K562 (cell line): ENCODE measurements at regions not wholly inside any gene's neighbourhood (a gene's known extent, or its start where the extent isn't known, plus 50 kb on each side); places are given as distances from the start of the nearest gene placed in this dataset.

Experiments used
- ATAC-seq: fragments of 200-7000 bp; cut with Tn5 transposase; 3 replicates; pipeline ENCODE4 v1.9.1; 2020; ENCODE audit warnings: moderate library complexity
- BruUV-seq: library from RNA; stranded (reverse); fragments of 400-500 nt; replicated peaks from 2 replicates; lab custom pipeline; 2021; lab: Mats Ljungman, UMichigan
- CTCF ChIA-PET: fragments of 300-600 bp; formaldehyde crosslinking; extraction: SDS; loops from one replicate; lab custom pipeline; 2021; ENCODE audit warnings: low intra/inter-chr PET ratio; lab: Yijun Ruan, JAX
- POLR2A ChIA-PET: fragments of 300-600, 350-650 bp; sonication (Branson Sonifier 250); formaldehyde crosslinking; extraction: SDS; loops from one replicate; lab custom pipeline; 2021; ENCODE audit warnings: antibody characterized with exemption, inconsistent platforms; lab: Yijun Ruan, JAX
- DNase-seq, 4 experiments: peaks; one replicate each; pipeline versions ENCODE4 v3.0.0 to v3.0.0-alpha.2; 2011 to 2018; ENCODE audit warnings: low spot score in 3 of 4, mixed read lengths in 3 of 4; ENCODE audit errors: extremely low read depth in 1 of 4
- FAIRE-seq: peaks from 2 replicates; lab custom pipeline; 2011; peaks lifted over from hg19 to GRCh38; lab: Jason Lieb, UNC
- H2AFZ ChIP-seq: 2 replicates; pipeline ENCODE4 v1.6.0; 2011; ENCODE audit warnings: low read depth, low read length, control low read depth, inconsistent platforms
- H3K27ac ChIP-seq: fragments of 200-600 bp; 3 replicates; pipeline ENCODE4 v1.8.0; 2011; ENCODE audit warnings: low read depth, mild to moderate bottlenecking, control low read depth, inconsistent platforms, low read length, moderate library complexity, mixed read lengths; ENCODE audit errors: extremely low read depth
- H3K27me3 ChIP-seq, 2 experiments: fragments of 300-600 bp in 1 of 2; 2 replicates in 1 of 2; 3 replicates in 1 of 2; pipeline versions ENCODE4 v1.6.0 to v1.8.0; 2011; ENCODE audit warnings: inconsistent platforms in 2 of 2, low read length in 2 of 2, mild to moderate bottlenecking in 1 of 2, mixed read lengths in 1 of 2, moderate library complexity in 1 of 2; ENCODE audit not compliant: control insufficient read depth in 2 of 2, insufficient read depth in 2 of 2
- H3K36me3 ChIP-seq: fragments of 300-600 bp; 3 replicates; pipeline ENCODE4 v1.8.0; 2011; ENCODE audit warnings: mild to moderate bottlenecking, low read length, inconsistent platforms; ENCODE audit not compliant: control insufficient read depth, insufficient read depth
- H3K4me1 ChIP-seq, 2 experiments: fragments of 200-600 bp in 1 of 2; replicated peaks in 1 of 2; 2 replicates in 1 of 2; 3 replicates in 1 of 2; pipeline versions ENCODE4 v1.5.1 to v1.8.0; 2011; ENCODE audit warnings: inconsistent platforms in 2 of 2, low read length in 2 of 2, mild to moderate bottlenecking in 1 of 2, mixed read lengths in 1 of 2, moderate library complexity in 1 of 2; ENCODE audit not compliant: control insufficient read depth in 2 of 2, insufficient read depth in 2 of 2
- H3K4me2 ChIP-seq: 2 replicates; pipeline ENCODE4 v1.6.1; 2011; ENCODE audit warnings: low read length, control low read depth, inconsistent platforms, mixed read lengths; ENCODE audit not compliant: insufficient read depth
- H3K4me3 ChIP-seq: fragments of 200-600 bp; sonication (generic), shearing (Covaris generic); 2 replicates; pipeline ENCODE4 v1.5.1; 2016; ENCODE audit warnings: control low read depth, inconsistent platforms
- H3K79me2 ChIP-seq: fragments of 200-600 bp; 3 replicates; pipeline ENCODE4 v1.8.0; 2011; ENCODE audit warnings: low read length, inconsistent platforms; ENCODE audit not compliant: control insufficient read depth, insufficient read depth
- H3K9ac ChIP-seq, 2 experiments: 2 replicates each; pipeline versions ENCODE4 v1.6.0 to v1.6.1; 2011; ENCODE audit warnings: low read depth in 2 of 2, low read length in 2 of 2, control low read depth in 1 of 2, inconsistent platforms in 1 of 2, mild to moderate bottlenecking in 1 of 2, mixed read lengths in 1 of 2; ENCODE audit not compliant: insufficient read depth in 1 of 2
- H3K9me1 ChIP-seq: one replicate; pipeline ENCODE4 v1.6.0; 2011; ENCODE audit warnings: inconsistent platforms, mild to moderate bottlenecking, low read length, moderate library complexity; ENCODE audit not compliant: control insufficient read depth, insufficient read depth
- H3K9me3 ChIP-seq: replicated peaks from 2 replicates; pipeline ENCODE4 v1.5.1; 2011; ENCODE audit warnings: low read depth, low read length, inconsistent platforms; ENCODE audit not compliant: control insufficient read depth, insufficient read depth
- H4K20me1 ChIP-seq: replicated peaks from 2 replicates; pipeline ENCODE4 v1.6.1; 2011; ENCODE audit warnings: low read length, inconsistent platforms, mixed read lengths; ENCODE audit not compliant: control insufficient read depth, insufficient read depth
- HDAC2 ChIP-seq: fragments of 450-650 bp; IDR thresholded peaks from 2 replicates; pipeline ENCODE4 v1.6.1; 2016; ENCODE audit warnings: mild to moderate bottlenecking
- HLTF ChIP-seq: fragments of 450-650 bp; IDR thresholded peaks from 2 replicates; pipeline ENCODE4 v1.6.1; 2016
- MTA1 ChIP-seq: fragments of 450-650 bp; IDR thresholded peaks from 2 replicates; pipeline ENCODE4 v1.6.1; 2017; ENCODE audit warnings: borderline replicate concordance
- PHB ChIP-seq: fragments of 250-450 bp; sonication (Bioruptor Pico); IDR thresholded peaks from 2 replicates; pipeline ENCODE4 v1.5.0; 2021
- SMARCB1 ChIP-seq: IDR thresholded peaks from 2 replicates; pipeline ENCODE4 v1.6.1; 2011; ENCODE audit warnings: improper control_type of control experiment, low read depth; ENCODE audit not compliant: insufficient read length
- SMARCE1 ChIP-seq: fragments of 450-650 bp; IDR thresholded peaks from 2 replicates; pipeline ENCODE4 v1.7.1; 2016; ENCODE audit warnings: mild to moderate bottlenecking
- TRIM24 ChIP-seq, 2 experiments: fragments of 450-650 bp; IDR thresholded peaks; 2 replicates each; pipeline ENCODE4 v1.6.1; 2016
- ZFP30 ChIP-seq: fragments of 250-450 bp; sonication (Bioruptor Pico); IDR thresholded peaks from 2 replicates; pipeline ENCODE4 v1.8.0; 2022; ENCODE audit warnings: moderate library complexity, mild to moderate bottlenecking, inconsistent platforms, borderline replicate concordance
- ZNF561 ChIP-seq: fragments of 450-650 bp; formaldehyde crosslinking; conservative IDR thresholded peaks from 2 replicates; pipeline ENCODE4 v1.4.0; 2020; ENCODE audit warnings: mild to moderate bottlenecking, moderate library complexity
- WGBS: fragments of 100-300 bp; shearing (Covaris generic); methylation state at CpG from one replicate; pipeline ENCODE4 v1.1.6; 2016; ENCODE audit warnings: low coverage, mixed read lengths; ENCODE audit not compliant: insufficient coverage; ENCODE audit errors: missing lambda C conversion rate; 5-methylcytosine and 5-hydroxymethylcytosine counted together
- in situ Hi-C: fragments of 300-500 bp; cut with MboI; formaldehyde crosslinking; loops from 4 replicates; pipeline ENCODE4 v1.15.0; 2018; ENCODE audit warnings: inconsistent platforms, mixed read lengths
- intact Hi-C: fragments of 100-400 bp; cut with micrococcal nuclease; formaldehyde crosslinking; loops from 2 replicates; pipeline ENCODE4 v1.14.2; 2022
- TF ChIP-seq, protein P1 (sequence below): fragments of 450-650 bp; IDR thresholded peaks from 2 replicates; pipeline ENCODE4 v1.6.1; 2017; ENCODE audit warnings: antibody characterized with exemption
- TF ChIP-seq, protein P2 (sequence below): fragments of 150-350 bp; IDR thresholded peaks from 2 replicates; pipeline ENCODE4 v1.6.1; 2014; ENCODE audit warnings: low read depth, mild to moderate bottlenecking, low read length, borderline replicate concordance

DNA sequence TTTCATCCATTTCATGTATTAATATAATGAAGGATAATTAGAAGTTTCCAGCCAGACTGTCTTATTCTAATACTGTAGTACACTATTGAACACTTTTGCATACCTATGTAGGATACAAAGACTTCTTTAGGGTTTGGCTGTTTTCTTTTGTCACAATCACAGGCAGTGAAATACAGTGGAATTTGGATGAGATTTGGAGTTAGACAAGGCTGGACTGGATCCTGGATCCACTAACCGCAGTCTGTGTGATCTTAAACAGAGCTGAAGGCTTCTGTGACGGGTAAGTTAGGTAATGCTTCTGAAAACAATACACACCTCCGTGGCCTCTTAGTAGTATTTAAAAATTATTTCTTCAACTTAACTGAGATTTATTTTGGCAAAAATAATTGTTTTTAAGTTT, 1128.6 kb upstream of the CDH2 start:
- CTCF ChIA-PET, result no interaction called here
- no peak overlapping the region for H2AFZ ChIP-seq
- ATAC-seq (no peak), DNase-seq (no peak), FAIRE-seq (no peak)
- H4K20me1 ChIP-seq, result no peaks in the 10 kb centered on the region
- no peaks in the 10 kb centered on the region for H3K9me1 ChIP-seq
- BruUV-seq, result no TSS peak
- no peak overlapping the region for H3K27ac ChIP-seq
- no peak for TF ChIP-seq PHB (CRISPR knock-in tag)
- TF ChIP-seq HDAC2, result no peak
- no peak for TF ChIP-seq SMARCE1
- TF ChIP-seq ZFP30 (CRISPR knock-in tag), result no peak
- TF ChIP-seq, protein P1, sequence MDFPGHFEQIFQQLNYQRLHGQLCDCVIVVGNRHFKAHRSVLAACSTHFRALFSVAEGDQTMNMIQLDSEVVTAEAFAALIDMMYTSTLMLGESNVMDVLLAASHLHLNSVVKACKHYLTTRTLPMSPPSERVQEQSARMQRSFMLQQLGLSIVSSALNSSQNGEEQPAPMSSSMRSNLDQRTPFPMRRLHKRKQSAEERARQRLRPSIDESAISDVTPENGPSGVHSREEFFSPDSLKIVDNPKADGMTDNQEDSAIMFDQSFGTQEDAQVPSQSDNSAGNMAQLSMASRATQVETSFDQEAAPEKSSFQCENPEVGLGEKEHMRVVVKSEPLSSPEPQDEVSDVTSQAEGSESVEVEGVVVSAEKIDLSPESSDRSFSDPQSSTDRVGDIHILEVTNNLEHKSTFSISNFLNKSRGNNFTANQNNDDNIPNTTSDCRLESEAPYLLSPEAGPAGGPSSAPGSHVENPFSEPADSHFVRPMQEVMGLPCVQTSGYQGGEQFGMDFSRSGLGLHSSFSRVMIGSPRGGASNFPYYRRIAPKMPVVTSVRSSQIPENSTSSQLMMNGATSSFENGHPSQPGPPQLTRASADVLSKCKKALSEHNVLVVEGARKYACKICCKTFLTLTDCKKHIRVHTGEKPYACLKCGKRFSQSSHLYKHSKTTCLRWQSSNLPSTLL, result no peak
- TF ChIP-seq TRIM24 (IDR thresholded peaks at IDR 0.05), result no peak
- intact Hi-C loops (no loop called here), in situ Hi-C loops (no loop called here)
- no peaks in the 10 kb centered on the region for H3K79me2 ChIP-seq
- no peaks in the 10 kb centered on the region for H3K4me1 ChIP-seq
- WGBS, result 4% methylated on average over 3 of the region's 3 CpGs
- no peaks in the 10 kb centered on the region for H3K9me3 ChIP-seq
- H3K4me2 ChIP-seq, result no peak overlapping the region
- no peak overlapping the region for H3K9ac ChIP-seq
- POLR2A ChIA-PET, result no interaction called here
- H3K27me3 ChIP-seq, result no peaks in the 10 kb centered on the region
- H3K4me3 ChIP-seq, result no peak overlapping the region
- H3K36me3 ChIP-seq, result no peaks in the 10 kb centered on the region

- H3K9me1 ChIP-seq, result no peaks in the 10 kb centered on the region
- no peak overlapping the region for H3K27ac ChIP-seq
- ChIA-PET POLR2A (no interaction called here), CTCF (no interaction called here)
- H3K9ac ChIP-seq, result no peak overlapping the region
- no peaks in the 10 kb centered on the region for H3K79me2 ChIP-seq
- no peak overlapping the region for H3K4me3 ChIP-seq
- no peaks in the 10 kb centered on the region for H3K36me3 ChIP-seq
- no peak for ATAC-seq
- DNase-seq, result no peak
- intact Hi-C loops (no loop called here), in situ Hi-C loops (no loop called here)
- H3K27me3 ChIP-seq, result no peaks in the 10 kb centered on the region
- no TSS peak for BruUV-seq
- no peaks in the 10 kb centered on the region for H3K9me3 ChIP-seq
- H3K4me1 ChIP-seq, result no peaks in the 10 kb centered on the region
- no peaks in the 10 kb centered on the region for H4K20me1 ChIP-seq
- no peak for FAIRE-seq
- WGBS, result 0% methylated on average over 3 of the region's 3 CpGs
- H3K4me2 ChIP-seq, result no peak overlapping the region
- H2AFZ ChIP-seq, result no peak overlapping the region
- TF ChIP-seq, protein P1, result no peak
- TF ChIP-seq MTA1 (no peak), SMARCB1 (no peak), HLTF (no peak), ZNF561 (no peak)
- TF ChIP-seq, protein P2, sequence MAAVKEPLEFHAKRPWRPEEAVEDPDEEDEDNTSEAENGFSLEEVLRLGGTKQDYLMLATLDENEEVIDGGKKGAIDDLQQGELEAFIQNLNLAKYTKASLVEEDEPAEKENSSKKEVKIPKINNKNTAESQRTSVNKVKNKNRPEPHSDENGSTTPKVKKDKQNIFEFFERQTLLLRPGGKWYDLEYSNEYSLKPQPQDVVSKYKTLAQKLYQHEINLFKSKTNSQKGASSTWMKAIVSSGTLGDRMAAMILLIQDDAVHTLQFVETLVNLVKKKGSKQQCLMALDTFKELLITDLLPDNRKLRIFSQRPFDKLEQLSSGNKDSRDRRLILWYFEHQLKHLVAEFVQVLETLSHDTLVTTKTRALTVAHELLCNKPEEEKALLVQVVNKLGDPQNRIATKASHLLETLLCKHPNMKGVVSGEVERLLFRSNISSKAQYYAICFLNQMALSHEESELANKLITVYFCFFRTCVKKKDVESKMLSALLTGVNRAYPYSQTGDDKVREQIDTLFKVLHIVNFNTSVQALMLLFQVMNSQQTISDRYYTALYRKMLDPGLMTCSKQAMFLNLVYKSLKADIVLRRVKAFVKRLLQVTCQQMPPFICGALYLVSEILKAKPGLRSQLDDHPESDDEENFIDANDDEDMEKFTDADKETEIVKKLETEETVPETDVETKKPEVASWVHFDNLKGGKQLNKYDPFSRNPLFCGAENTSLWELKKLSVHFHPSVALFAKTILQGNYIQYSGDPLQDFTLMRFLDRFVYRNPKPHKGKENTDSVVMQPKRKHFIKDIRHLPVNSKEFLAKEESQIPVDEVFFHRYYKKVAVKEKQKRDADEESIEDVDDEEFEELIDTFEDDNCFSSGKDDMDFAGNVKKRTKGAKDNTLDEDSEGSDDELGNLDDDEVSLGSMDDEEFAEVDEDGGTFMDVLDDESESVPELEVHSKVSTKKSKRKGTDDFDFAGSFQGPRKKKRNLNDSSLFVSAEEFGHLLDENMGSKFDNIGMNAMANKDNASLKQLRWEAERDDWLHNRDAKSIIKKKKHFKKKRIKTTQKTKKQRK, result no peak
Observed at GRCh38 chr18:29301048-29301447, 1124.1 kb upstream of the CDH2 start.
